HCT116 (cell line): ENCODE measurements at regions not wholly inside any gene's neighbourhood (a gene's known extent, or its start where the extent isn't known, plus 50 kb on each side); places are given as distances from the start of the nearest gene placed in this dataset.

ENCODE experiments used
- CTCF ChIP-seq, 3 experiments: fragments of 200-600 bp in 1 of 3; sonication (generic) in 1 of 3; IDR thresholded peaks in 2 of 3; conservative IDR thresholded peaks in 1 of 3; 2 replicates each; pipeline ENCODE4 v1.5.1; 2012 to 2017; ENCODE audit warnings: low read depth in 2 of 3, low read length in 2 of 3, antibody characterized with exemption in 1 of 3, borderline replicate concordance in 1 of 3, control low read depth in 1 of 3, mild to moderate bottlenecking in 1 of 3, mixed read lengths in 1 of 3, mixed run types in 1 of 3, moderate library complexity in 1 of 3; ENCODE audit not compliant: insufficient read depth in 1 of 3
- EGR1 ChIP-seq: IDR thresholded peaks from 2 replicates; pipeline ENCODE4 v1.6.1; 2012; ENCODE audit warnings: low read depth
- EZH2 ChIP-seq: fragments of 200-600 bp; sonication (generic); IDR thresholded peaks from 2 replicates; pipeline ENCODE4 v1.6.1; 2017; ENCODE audit warnings: antibody characterized with exemption, mixed run types
- POLR2A ChIP-seq: IDR thresholded peaks from 2 replicates; pipeline ENCODE4 v1.7.0; 2011; ENCODE audit warnings: borderline replicate concordance; ENCODE audit not compliant: insufficient read depth, insufficient read length; ENCODE audit errors: extremely low read depth
- POLR2AphosphoS5 ChIP-seq: IDR thresholded peaks from 2 replicates; pipeline ENCODE4 v1.6.1; 2011; ENCODE audit warnings: mild to moderate bottlenecking, low read depth, low read length, moderate library complexity
- RAD21 ChIP-seq: IDR thresholded peaks from 2 replicates; pipeline ENCODE4 v1.6.1; 2012; ENCODE audit warnings: low read depth, mild to moderate bottlenecking
- REST ChIP-seq: IDR thresholded peaks from 2 replicates; pipeline ENCODE4 v1.6.1; 2012; ENCODE audit warnings: low read depth
- SIN3A ChIP-seq: IDR thresholded peaks from 2 replicates; pipeline ENCODE4 v1.6.1; 2012; ENCODE audit warnings: low read depth
- YY1 ChIP-seq: IDR thresholded peaks from 2 replicates; pipeline ENCODE4 v1.6.1; 2011; ENCODE audit warnings: low read length, low read depth, moderate library complexity, mild to moderate bottlenecking; ENCODE audit not compliant: insufficient replicate concordance; ENCODE audit errors: extremely low read depth

- TF ChIP-seq POLR2AphosphoS5: no peak
- no peak for TF ChIP-seq POLR2A
- TF ChIP-seq EZH2: no peak
- no peak for TF ChIP-seq CTCF (IDR thresholded peaks at IDR 0.05 in 2 of 3, conservative IDR thresholded peaks at IDR 0.05 in 1 of 3; ENCODE audit: borderline replicate concordance in 1 of 3, insufficient read depth in 1 of 3, low read depth in 2 of 3, low read length in 2 of 3)
- TF ChIP-seq EGR1: no peak
- no peak for TF ChIP-seq YY1
- TF ChIP-seq RAD21: no peak
- no peak for TF ChIP-seq REST
- no peak for TF ChIP-seq SIN3A
Measured at GRCh38 chr11:121365304-121365703, 72.7 kb downstream of the SC5D start.
